ENCODE measurements at regions not wholly inside any gene's neighbourhood (a gene's known extent, or its start where the extent isn't known, plus 50 kb on each side); places are given as distances from the start of the nearest gene placed in this dataset.
"Not testable (repeated sequence)": the region's sequence is repeated elsewhere in the genome, so short reads cannot be mapped to it uniquely, and the experiment has no call there.

- no peak for DNase-seq
Observed at GRCh38 chrX:13955975-13956374, 73.7 kb downstream of the GEMIN8 start.

- no peak for DNase-seq
Observed at GRCh38 chrX:13955095-13955647, 74.5 kb downstream of the GEMIN8 start.

GRCh38 chrX:13952581-13952980 is 77.1 kb downstream of the GEMIN8 start:
- DNase-seq = no peak

- not testable (repeated sequence) for DNase-seq
Observed at GRCh38 chrX:13946223-13946622, 83.5 kb downstream of the GEMIN8 start.

- DNase-seq = not testable (repeated sequence)
Observed at GRCh38 chrX:13945787-13946186, 83.9 kb downstream of the GEMIN8 start.

GRCh38 chrX:13940671-13941070 is 89.0 kb downstream of the GEMIN8 start:
- DNase-seq = no peak

- no peak for DNase-seq
Observed at GRCh38 chrX:13939741-13940597, 89.7 kb downstream of the GEMIN8 start.

- no peak for DNase-seq
Observed at GRCh38 chrX:13938829-13939530, 90.7 kb downstream of the GEMIN8 start.

GRCh38 chrX:13938051-13938828 is 91.5 kb downstream of the GEMIN8 start:
- peak; percentile 55 for DNase-seq

GRCh38 chrX:13937370-13938050 is 92.2 kb downstream of the GEMIN8 start:
- DNase-seq = no peak

- no peak for DNase-seq
Observed at GRCh38 chrX:13936521-13937225, 93.0 kb downstream of the GEMIN8 start.

GRCh38 chrX:13934731-13935130 is 95.0 kb downstream of the GEMIN8 start:
- DNase-seq = no peak

- no peak for DNase-seq
Observed at GRCh38 chrX:13933851-13934250, 95.8 kb downstream of the GEMIN8 start.

- DNase-seq = no peak
Observed at GRCh38 chrX:13933352-13933751, 96.3 kb downstream of the GEMIN8 start.

GRCh38 chrX:13932416-13932815 is 97.3 kb downstream of the GEMIN8 start:
- DNase-seq = no peak

- no peak for DNase-seq
Observed at GRCh38 chrX:13927175-13927574, 102.5 kb downstream of the GEMIN8 start.

GRCh38 chrX:13923845-13924244 is 105.8 kb downstream of the GEMIN8 start:
- DNase-seq = no peak

- no peak for DNase-seq
Observed at GRCh38 chrX:13923289-13923688, 106.4 kb upstream of the GPM6B start.

- DNase-seq = no peak
Observed at GRCh38 chrX:13917507-13917906, 100.6 kb upstream of the GPM6B start.

- DNase-seq = no peak
Observed at GRCh38 chrX:13911586-13911985, 94.7 kb upstream of the GPM6B start.

GRCh38 chrX:13906093-13906492 is 89.2 kb upstream of the GPM6B start:
- DNase-seq = no peak

- no peak for DNase-seq
Observed at GRCh38 chrX:13903405-13903804, 86.5 kb upstream of the GPM6B start.

All from activated CD8-positive, alpha-beta memory T cell treated with anti-CD3 and anti-CD28 coated beads for 24 hours (primary cell).